Panc1 (cell line): ENCODE measurements at regions not wholly inside any gene's neighbourhood (a gene's known extent, or its start where the extent isn't known, plus 50 kb on each side); places are given as distances from the start of the nearest gene placed in this dataset.

Source experiments
- ATAC-seq: fragments of 200-7000 bp; cut with Tn5 transposase; 2 replicates; pipeline ENCODE4 v1.9.1; 2020; ENCODE audit warnings: mild to moderate bottlenecking, moderate library complexity
- BruUV-seq: library from RNA; stranded (reverse); fragments of 400-500 nt; replicated peaks from 2 replicates; lab custom pipeline; 2021; lab: Mats Ljungman, UMichigan
- CTCF ChIA-PET: fragments of 300-600 bp; sonication (Branson Sonifier 250); formaldehyde crosslinking; loops from one replicate; lab custom pipeline; 2022; ENCODE audit warnings: antibody characterized with exemption; lab: Charles Lee
- POLR2A ChIA-PET: fragments of 300-600 bp; sonication (Branson Sonifier 250); formaldehyde crosslinking; loops from one replicate; lab custom pipeline; 2022; ENCODE audit warnings: antibody characterized with exemption; lab: Charles Lee
- DNase-seq: peaks from one replicate; pipeline ENCODE4 v3.0.0-alpha.2; 2010; ENCODE audit warnings: low read depth, low spot score
- H3K27ac ChIP-seq: 2 replicates; pipeline ENCODE4 v1.5.1; 2011; ENCODE audit warnings: mild to moderate bottlenecking, low read length, inconsistent platforms
- H3K27me3 ChIP-seq: fragments of 200-500 bp; sonication (Bioruptor generic); 2 replicates; pipeline ENCODE4 v1.6.0; 2014; ENCODE audit warnings: low read length, inconsistent platforms; ENCODE audit not compliant: control insufficient read depth, insufficient read depth
- H3K36me3 ChIP-seq: fragments of 200-500 bp; sonication (Bioruptor generic); 2 replicates; pipeline ENCODE4 v1.5.1; 2014; ENCODE audit warnings: inconsistent platforms, mild to moderate bottlenecking, low read length, moderate library complexity; ENCODE audit not compliant: control insufficient read depth, insufficient read depth
- H3K4me1 ChIP-seq: 2 replicates; pipeline ENCODE4 v1.5.1; 2011; ENCODE audit warnings: inconsistent platforms, mild to moderate bottlenecking, low read length, moderate library complexity; ENCODE audit not compliant: control insufficient read depth, insufficient read depth
- H3K4me3 ChIP-seq, 2 experiments: 2 replicates each; pipeline ENCODE4 v1.5.1; 2011 to 2012; ENCODE audit warnings: low read depth in 2 of 2, low read length in 2 of 2, mild to moderate bottlenecking in 2 of 2, inconsistent platforms in 1 of 2, moderate library complexity in 1 of 2
- H3K9me3 ChIP-seq: fragments of 200-500 bp; sonication (Bioruptor generic); 2 replicates; pipeline ENCODE4 v1.5.1; 2014; ENCODE audit warnings: low read depth, mild to moderate bottlenecking, inconsistent platforms, low read length, moderate library complexity; ENCODE audit not compliant: control insufficient read depth, insufficient read depth
- POLR2AphosphoS5 ChIP-seq: IDR thresholded peaks from 2 replicates; pipeline ENCODE4 v1.6.1; 2012; ENCODE audit warnings: mild to moderate bottlenecking, low read depth, low read length, moderate library complexity
- SIN3A ChIP-seq: IDR thresholded peaks from 2 replicates; pipeline ENCODE4 v1.6.1; 2012; ENCODE audit warnings: low read depth, mild to moderate bottlenecking, low read length, moderate library complexity, borderline replicate concordance; ENCODE audit not compliant: insufficient read depth
- TCF7L2 ChIP-seq: IDR thresholded peaks from 2 replicates; pipeline ENCODE4 v1.6.1; 2011; ENCODE audit warnings: mild to moderate bottlenecking, low read depth, low read length, inconsistent platforms
- in situ Hi-C: cut with HindIII; loops from 2 replicates; pipeline ENCODE4 v1.10.0; 2016; ENCODE audit warnings: low sequenced_read_pairs, low pct_unique_long_range_greater_than_20kb
- intact Hi-C: fragments of 100-400 bp; cut with micrococcal nuclease; formaldehyde crosslinking; loops from one replicate; pipeline ENCODE4 v1.10.0; 2022; ENCODE audit not compliant: unreplicated experiment
- TF ChIP-seq, protein P1 (sequence below): fragments of 450-650 bp; IDR thresholded peaks from 2 replicates; pipeline ENCODE4 v1.5.1; 2017; ENCODE audit warnings: mild to moderate bottlenecking
- TF ChIP-seq, protein P2 (sequence below), 2 experiments: IDR thresholded peaks; 2 replicates each; pipeline ENCODE4 v1.6.1; 2011 to 2012; ENCODE audit warnings: low read depth in 2 of 2, control low read depth in 1 of 2, low read length in 1 of 2, mild to moderate bottlenecking in 1 of 2, moderate library complexity in 1 of 2; ENCODE audit not compliant: insufficient read depth in 1 of 2

DNA sequence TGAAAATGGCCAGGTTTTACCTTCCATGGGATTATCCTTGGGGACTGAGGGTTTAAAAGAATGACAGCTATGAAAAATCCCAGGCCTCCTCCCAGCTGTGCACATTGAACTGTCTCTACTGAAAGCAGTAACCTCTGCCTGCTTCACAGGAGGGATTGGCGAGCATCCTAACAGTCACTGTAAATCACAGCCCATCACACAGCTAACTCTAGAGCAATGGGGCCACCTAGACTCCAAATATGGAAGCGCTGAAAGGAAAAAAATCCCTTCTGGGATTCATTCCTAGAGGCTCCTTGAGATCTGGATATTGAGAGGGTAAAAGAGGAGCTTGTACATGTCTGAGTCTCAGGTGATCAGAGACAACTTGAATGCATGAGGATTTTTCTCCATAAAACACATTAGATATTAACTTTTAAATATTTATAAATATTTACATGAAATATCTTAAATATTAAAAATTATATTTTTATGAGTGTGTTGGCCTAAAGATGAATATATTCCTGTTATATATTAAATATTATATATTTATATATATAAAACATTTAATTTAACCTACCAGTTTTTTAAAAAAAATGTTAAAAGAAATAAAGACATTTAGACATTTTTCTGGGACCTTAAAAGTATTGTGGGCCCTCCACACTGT lies 133.8 kb upstream of the SLC24A2 start:
- Histone ChIP-seq H3K4me3 (no peak overlapping the region), H3K27ac (no peak overlapping the region), H3K4me1 (no peaks in the 10 kb centered on the region), H3K36me3 (no peaks in the 10 kb centered on the region), H3K27me3 (no peaks in the 10 kb centered on the region), H3K9me3 (no peaks in the 10 kb centered on the region)
- ATAC-seq (no peak), DNase-seq (no peak)
- TF ChIP-seq, protein P1, sequence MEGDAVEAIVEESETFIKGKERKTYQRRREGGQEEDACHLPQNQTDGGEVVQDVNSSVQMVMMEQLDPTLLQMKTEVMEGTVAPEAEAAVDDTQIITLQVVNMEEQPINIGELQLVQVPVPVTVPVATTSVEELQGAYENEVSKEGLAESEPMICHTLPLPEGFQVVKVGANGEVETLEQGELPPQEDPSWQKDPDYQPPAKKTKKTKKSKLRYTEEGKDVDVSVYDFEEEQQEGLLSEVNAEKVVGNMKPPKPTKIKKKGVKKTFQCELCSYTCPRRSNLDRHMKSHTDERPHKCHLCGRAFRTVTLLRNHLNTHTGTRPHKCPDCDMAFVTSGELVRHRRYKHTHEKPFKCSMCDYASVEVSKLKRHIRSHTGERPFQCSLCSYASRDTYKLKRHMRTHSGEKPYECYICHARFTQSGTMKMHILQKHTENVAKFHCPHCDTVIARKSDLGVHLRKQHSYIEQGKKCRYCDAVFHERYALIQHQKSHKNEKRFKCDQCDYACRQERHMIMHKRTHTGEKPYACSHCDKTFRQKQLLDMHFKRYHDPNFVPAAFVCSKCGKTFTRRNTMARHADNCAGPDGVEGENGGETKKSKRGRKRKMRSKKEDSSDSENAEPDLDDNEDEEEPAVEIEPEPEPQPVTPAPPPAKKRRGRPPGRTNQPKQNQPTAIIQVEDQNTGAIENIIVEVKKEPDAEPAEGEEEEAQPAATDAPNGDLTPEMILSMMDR, result peak; percentile 27; the same call in 1 of the 2 replicates
- TF ChIP-seq, protein P2, sequence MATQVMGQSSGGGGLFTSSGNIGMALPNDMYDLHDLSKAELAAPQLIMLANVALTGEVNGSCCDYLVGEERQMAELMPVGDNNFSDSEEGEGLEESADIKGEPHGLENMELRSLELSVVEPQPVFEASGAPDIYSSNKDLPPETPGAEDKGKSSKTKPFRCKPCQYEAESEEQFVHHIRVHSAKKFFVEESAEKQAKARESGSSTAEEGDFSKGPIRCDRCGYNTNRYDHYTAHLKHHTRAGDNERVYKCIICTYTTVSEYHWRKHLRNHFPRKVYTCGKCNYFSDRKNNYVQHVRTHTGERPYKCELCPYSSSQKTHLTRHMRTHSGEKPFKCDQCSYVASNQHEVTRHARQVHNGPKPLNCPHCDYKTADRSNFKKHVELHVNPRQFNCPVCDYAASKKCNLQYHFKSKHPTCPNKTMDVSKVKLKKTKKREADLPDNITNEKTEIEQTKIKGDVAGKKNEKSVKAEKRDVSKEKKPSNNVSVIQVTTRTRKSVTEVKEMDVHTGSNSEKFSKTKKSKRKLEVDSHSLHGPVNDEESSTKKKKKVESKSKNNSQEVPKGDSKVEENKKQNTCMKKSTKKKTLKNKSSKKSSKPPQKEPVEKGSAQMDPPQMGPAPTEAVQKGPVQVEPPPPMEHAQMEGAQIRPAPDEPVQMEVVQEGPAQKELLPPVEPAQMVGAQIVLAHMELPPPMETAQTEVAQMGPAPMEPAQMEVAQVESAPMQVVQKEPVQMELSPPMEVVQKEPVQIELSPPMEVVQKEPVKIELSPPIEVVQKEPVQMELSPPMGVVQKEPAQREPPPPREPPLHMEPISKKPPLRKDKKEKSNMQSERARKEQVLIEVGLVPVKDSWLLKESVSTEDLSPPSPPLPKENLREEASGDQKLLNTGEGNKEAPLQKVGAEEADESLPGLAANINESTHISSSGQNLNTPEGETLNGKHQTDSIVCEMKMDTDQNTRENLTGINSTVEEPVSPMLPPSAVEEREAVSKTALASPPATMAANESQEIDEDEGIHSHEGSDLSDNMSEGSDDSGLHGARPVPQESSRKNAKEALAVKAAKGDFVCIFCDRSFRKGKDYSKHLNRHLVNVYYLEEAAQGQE (IDR thresholded peaks at IDR 0.05; ENCODE audit: insufficient read depth in 1 of 2, low read depth in 2 of 2, low read length in 1 of 2), result no peak
- BruUV-seq, result no TSS peak
- in situ Hi-C loops (no loop called here), intact Hi-C loops (loop anchor here (5.0 to 10.0 kb wide), 2 partner anchors 425 to 692 kb away; no protein-coding TSS in a partner anchor)
- ChIA-PET POLR2A (no interaction called here), CTCF (interaction anchor here (0.8 kb wide), 1 partner anchor 459 kb away, joined by 3 read pairs; no protein-coding TSS in a partner anchor)

DNA sequence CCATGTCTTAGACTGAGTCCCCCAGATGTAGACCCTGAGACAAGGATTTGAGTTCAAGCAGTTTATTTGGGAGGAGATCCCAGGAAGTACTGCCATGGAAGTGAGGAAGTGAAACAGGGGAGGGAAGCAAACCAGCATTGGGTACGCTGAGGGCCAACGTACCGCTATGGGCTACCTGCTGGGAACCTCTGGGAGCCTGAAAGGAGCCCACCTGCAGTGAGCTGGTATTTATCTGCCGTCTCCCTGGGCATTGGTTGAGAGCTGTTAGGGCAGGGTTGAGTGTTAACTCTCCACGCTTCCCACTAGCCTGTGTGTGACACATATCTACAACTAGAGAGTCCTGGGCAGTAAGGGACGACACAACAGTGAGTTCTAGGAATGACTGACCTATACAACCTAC lies 131.6 kb upstream of the SLC24A2 start:
- ATAC-seq (no peak), DNase-seq (no peak)
- no peaks in the 10 kb centered on the region for H3K27me3 ChIP-seq
- no peaks in the 10 kb centered on the region for H3K4me1 ChIP-seq
- in situ Hi-C loops (no loop called here), intact Hi-C loops (loop anchor here (5.0 to 10.0 kb wide), 2 partner anchors 423 to 694 kb away; no protein-coding TSS in a partner anchor)
- ChIA-PET POLR2A (no interaction called here), CTCF (no interaction called here)
- BruUV-seq, result no TSS peak
- H3K4me3 ChIP-seq, result no peak overlapping the region
- TF ChIP-seq SIN3A (no peak), TCF7L2 (no peak), POLR2AphosphoS5 (no peak)
- TF ChIP-seq, protein P2 (IDR thresholded peaks at IDR 0.05; ENCODE audit: insufficient read depth in 1 of 2, low read depth in 2 of 2, low read length in 1 of 2), result no peak
- TF ChIP-seq, protein P1, result no peak
- H3K36me3 ChIP-seq, result no peaks in the 10 kb centered on the region
- no peak overlapping the region for H3K27ac ChIP-seq
- no peaks in the 10 kb centered on the region for H3K9me3 ChIP-seq
